Suprapubic skin (tissue), 4 donors: ENCODE measurements at regions not wholly inside any gene's neighbourhood (a gene's known extent, or its start where the extent isn't known, plus 50 kb on each side); places are given as distances from the start of the nearest gene placed in this dataset.

ENCODE experiments used
- DNase-seq, 2 donors: peaks; one replicate each; pipeline ENCODE4 v3.0.0-alpha.2; 2019; ENCODE audit warnings: low spot score in 2 of 2
- H3K27ac ChIP-seq: fragments of 200-600 bp; sonication (generic); one replicate; pipeline ENCODE4 v1.5.1; 2019
- H3K27me3 ChIP-seq: fragments of 200-600 bp; sonication (generic); one replicate; pipeline ENCODE4 v1.5.1; 2019
- H3K36me3 ChIP-seq: fragments of 200-600 bp; sonication (generic); one replicate; pipeline ENCODE4 v1.5.1; 2019
- H3K4me1 ChIP-seq: fragments of 200-600 bp; sonication (generic); one replicate; pipeline ENCODE4 v1.5.1; 2019
- H3K4me3 ChIP-seq: fragments of 200-600 bp; sonication (generic); one replicate; pipeline ENCODE4 v1.5.1; 2019; ENCODE audit warnings: mild to moderate bottlenecking
- H3K9me3 ChIP-seq: fragments of 200-600 bp; sonication (generic); one replicate; pipeline ENCODE4 v1.5.1; 2019
- EP300 ChIP-seq: sonication (generic); formaldehyde crosslinking; IDR thresholded peaks from one replicate; pipeline ENCODE4 v1.6.1; 2017; ENCODE audit warnings: antibody characterized with exemption
- POLR2A ChIP-seq, 2 donors: fragments of 450-650 bp; IDR thresholded peaks; one replicate each; pipeline ENCODE4 v1.6.1; 2017; ENCODE audit warnings: antibody characterized with exemption in 2 of 2, mild to moderate bottlenecking in 2 of 2, moderate library complexity in 2 of 2
- POLR2AphosphoS5 ChIP-seq, 3 donors: sonication (generic); formaldehyde crosslinking; IDR thresholded peaks; one replicate each; pipeline ENCODE4 v1.6.1; 2017; ENCODE audit warnings: antibody characterized with exemption in 3 of 3
- WGBS: methylation state at CpG from one replicate; pipeline ENCODE4 v1.1.5; 2018; 5-methylcytosine and 5-hydroxymethylcytosine counted together
- TF ChIP-seq, protein P1 (sequence below), 2 donors: fragments of 200-600 bp in 1 of 2; fragments of 450-650 bp in 1 of 2; sonication (generic) in 1 of 2; IDR thresholded peaks; one replicate each; pipeline ENCODE4 v1.5.1; 2016 to 2019; ENCODE audit warnings: antibody characterized with exemption in 2 of 2, mild to moderate bottlenecking in 1 of 2, moderate library complexity in 1 of 2

DNA sequence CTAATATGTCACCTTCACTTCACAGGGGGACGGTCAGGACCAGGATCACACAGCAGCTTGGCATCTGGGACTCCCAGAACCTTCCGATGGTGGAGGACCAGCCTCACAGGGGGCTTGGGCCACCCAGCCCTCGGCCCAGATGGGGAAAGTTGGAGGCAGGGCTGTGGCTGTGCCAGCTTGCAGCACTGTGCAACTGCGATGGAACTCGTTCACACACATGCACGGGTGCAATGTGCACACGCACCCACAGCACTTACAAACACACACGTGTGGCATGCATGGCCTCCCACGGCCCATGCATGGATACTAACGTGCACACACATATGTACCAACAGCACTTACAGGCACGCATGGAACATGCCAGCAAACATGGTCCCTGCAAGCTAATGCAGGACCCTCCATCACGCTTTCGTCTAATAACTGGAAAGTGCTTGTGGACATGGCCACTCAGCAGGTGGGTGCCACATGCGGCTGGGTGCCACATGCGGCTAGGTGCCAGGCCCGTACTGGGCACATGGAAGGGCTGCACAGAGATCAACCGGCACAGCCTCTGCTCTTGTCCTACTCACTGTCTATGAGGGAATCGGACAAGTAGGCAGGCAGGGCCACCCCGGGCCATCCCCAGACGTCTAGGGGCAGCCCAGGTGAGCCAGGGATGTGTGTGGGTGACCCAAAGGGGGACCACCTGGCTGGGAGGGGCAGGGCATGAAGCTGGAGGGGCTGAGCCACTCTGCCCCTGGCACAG is 63.2 kb downstream of the ADRA2C start:
- H3K4me1 ChIP-seq: peaks cover 13% of the 10 kb centered on the region
- H3K4me3 ChIP-seq: no peak overlapping the region
- WGBS: 45% methylated on average over 2 of the region's 20 CpGs
- H3K27me3 ChIP-seq: peaks cover 66% of the 10 kb centered on the region
- no peaks in the 10 kb centered on the region for H3K9me3 ChIP-seq
- H3K27ac ChIP-seq: no peak overlapping the region
- no peak for TF ChIP-seq EP300
- no peak for TF ChIP-seq POLR2A (IDR thresholded peaks at IDR 0.05)
- no peak for TF ChIP-seq POLR2AphosphoS5 (IDR thresholded peaks at IDR 0.05)
- TF ChIP-seq, protein P1, sequence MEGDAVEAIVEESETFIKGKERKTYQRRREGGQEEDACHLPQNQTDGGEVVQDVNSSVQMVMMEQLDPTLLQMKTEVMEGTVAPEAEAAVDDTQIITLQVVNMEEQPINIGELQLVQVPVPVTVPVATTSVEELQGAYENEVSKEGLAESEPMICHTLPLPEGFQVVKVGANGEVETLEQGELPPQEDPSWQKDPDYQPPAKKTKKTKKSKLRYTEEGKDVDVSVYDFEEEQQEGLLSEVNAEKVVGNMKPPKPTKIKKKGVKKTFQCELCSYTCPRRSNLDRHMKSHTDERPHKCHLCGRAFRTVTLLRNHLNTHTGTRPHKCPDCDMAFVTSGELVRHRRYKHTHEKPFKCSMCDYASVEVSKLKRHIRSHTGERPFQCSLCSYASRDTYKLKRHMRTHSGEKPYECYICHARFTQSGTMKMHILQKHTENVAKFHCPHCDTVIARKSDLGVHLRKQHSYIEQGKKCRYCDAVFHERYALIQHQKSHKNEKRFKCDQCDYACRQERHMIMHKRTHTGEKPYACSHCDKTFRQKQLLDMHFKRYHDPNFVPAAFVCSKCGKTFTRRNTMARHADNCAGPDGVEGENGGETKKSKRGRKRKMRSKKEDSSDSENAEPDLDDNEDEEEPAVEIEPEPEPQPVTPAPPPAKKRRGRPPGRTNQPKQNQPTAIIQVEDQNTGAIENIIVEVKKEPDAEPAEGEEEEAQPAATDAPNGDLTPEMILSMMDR (IDR thresholded peaks at IDR 0.05): no peak
- no peaks in the 10 kb centered on the region for H3K36me3 ChIP-seq
- no peak for DNase-seq

DNA sequence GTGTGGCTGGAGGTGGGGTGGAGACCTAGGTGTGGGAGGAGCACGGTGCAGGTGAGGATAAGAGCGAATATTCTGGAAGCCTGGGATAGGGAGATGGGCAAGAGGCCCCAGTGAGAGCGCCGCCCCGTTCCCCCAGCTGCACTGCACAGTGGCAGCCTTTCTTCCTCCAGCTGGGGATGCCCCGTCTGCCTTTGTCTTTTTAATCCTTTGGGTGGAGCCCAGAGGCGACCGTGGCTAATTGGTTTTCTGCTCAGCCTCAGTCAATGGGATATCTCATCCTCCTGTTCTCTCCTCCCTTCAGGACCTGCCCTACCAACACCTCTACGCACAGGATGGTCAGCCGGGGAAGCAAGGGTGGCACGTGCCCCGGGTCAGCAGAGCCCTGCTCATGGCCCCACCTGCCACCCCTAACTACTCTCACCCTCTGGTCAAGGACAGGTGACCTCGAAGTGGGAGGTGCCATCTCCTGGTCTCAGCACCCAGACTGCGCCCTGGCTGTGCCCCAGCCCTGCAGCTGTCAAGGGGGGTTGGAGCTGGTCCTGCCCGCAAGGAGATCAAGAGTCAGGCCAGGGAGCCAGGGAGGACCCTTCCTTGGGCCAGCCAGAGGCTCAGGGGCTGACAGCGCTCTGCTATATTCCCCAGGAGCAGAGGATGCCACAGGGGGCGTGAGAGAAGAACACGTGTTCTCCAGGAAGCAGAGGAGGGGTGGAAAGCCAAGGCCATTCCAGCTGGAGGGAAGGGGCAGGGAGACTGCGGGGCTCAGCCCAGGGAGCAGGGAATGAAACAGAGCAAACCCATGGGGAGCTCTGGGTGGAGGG is 64.0 kb downstream of the ADRA2C start:
- H3K4me1 ChIP-seq: peaks cover 13% of the 10 kb centered on the region
- H3K4me3 ChIP-seq: no peak overlapping the region
- no peak for TF ChIP-seq EP300
- TF ChIP-seq POLR2AphosphoS5 (IDR thresholded peaks at IDR 0.05): no peak
- TF ChIP-seq POLR2A (IDR thresholded peaks at IDR 0.05): no peak
- TF ChIP-seq, protein P1 (IDR thresholded peaks at IDR 0.05): no peak
- WGBS: 56% methylated on average over 14 of the region's 19 CpGs
- no peaks in the 10 kb centered on the region for H3K9me3 ChIP-seq
- H3K27ac ChIP-seq: no peak overlapping the region
- DNase-seq: no peak
- no peaks in the 10 kb centered on the region for H3K36me3 ChIP-seq
- H3K27me3 ChIP-seq: peaks cover 66% of the 10 kb centered on the region

- Histone ChIP-seq H3K36me3 (no peaks in the 10 kb centered on the region), H3K27me3 (peaks cover 73% of the 10 kb centered on the region), H3K4me1 (peaks cover 13% of the 10 kb centered on the region), H3K27ac (no peak overlapping the region), H3K9me3 (no peaks in the 10 kb centered on the region), H3K4me3 (no peak overlapping the region)
- TF ChIP-seq EP300: no peak
- TF ChIP-seq, protein P1 (IDR thresholded peaks at IDR 0.05): no peak
- TF ChIP-seq POLR2A (IDR thresholded peaks at IDR 0.05): no peak
- no peak for TF ChIP-seq POLR2AphosphoS5 (IDR thresholded peaks at IDR 0.05)
- 49% methylated on average over 7 of the region's 13 CpGs for WGBS
- DNase-seq: no peak
Measured at GRCh38 chr4:3830774-3831528, 64.8 kb downstream of the ADRA2C start.

GRCh38 chr4:3831529-3832150 is 65.5 kb downstream of the ADRA2C start:
- Histone ChIP-seq H3K4me1 (peaks cover 13% of the 10 kb centered on the region), H3K36me3 (no peaks in the 10 kb centered on the region), H3K27me3 (peaks cover 80% of the 10 kb centered on the region), H3K27ac (no peak overlapping the region), H3K9me3 (no peaks in the 10 kb centered on the region), H3K4me3 (no peak overlapping the region)
- DNase-seq: no peak
- 75% methylated on average over 11 of the region's 14 CpGs for WGBS
- TF ChIP-seq POLR2A (IDR thresholded peaks at IDR 0.05) (no peak), EP300 (no peak), POLR2AphosphoS5 (IDR thresholded peaks at IDR 0.05) (no peak)
- TF ChIP-seq, protein P1 (IDR thresholded peaks at IDR 0.05): no peak
